ENCODE measurements at regions not wholly inside any gene's neighbourhood (a gene's known extent, or its start where the extent isn't known, plus 50 kb on each side); places are given as distances from the start of the nearest gene placed in this dataset.

DNA sequence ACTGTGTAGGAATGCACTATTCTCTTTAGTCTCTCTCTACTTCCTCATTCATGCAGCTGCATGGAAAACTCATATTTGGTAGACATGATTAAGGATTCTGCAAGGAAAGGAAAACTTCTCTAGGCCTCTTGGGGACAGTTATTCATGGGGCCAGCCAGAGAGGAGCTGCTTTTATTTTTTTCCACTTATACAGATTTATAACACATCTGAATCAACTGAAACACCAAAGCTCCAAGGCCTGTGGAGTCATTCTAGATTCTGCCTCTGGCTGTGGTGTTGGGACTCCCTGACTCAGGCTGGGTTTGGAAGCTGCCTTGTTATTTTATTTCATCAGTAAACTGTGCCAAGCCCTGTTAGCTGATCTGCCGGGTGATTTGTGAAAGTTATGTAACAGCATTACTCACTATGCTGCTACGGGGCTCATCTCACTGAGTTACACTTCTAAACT is 83.9 kb upstream of the EDEM3 start:
- no peak overlapping the region for H3K4me2 ChIP-seq

GRCh38 chr1:184836934-184837895 is 82.6 kb upstream of the EDEM3 start:
- no peak overlapping the region for H3K4me3 Mint-ChIP-seq
- Histone ChIP-seq H3K36me3 (ENCODE audit: insufficient read depth) (no peaks in the 10 kb centered on the region), H3K4me2 (no peak overlapping the region), H3K27me3 (ENCODE audit: insufficient read depth) (no peaks in the 10 kb centered on the region), H3K27ac (ENCODE audit: low read depth) (no peak overlapping the region), H2AFZ (no peak overlapping the region), H3K79me2 (replicated peaks; ENCODE audit: insufficient read depth) (no peaks in the 10 kb centered on the region), H3K4me1 (ENCODE audit: insufficient read depth) (no peaks in the 10 kb centered on the region), H3F3A (replicated peaks; ENCODE audit: low read depth) (no peaks in the 10 kb centered on the region), H3K4me3 (no peak overlapping the region), H4K20me1 (replicated peaks; ENCODE audit: insufficient read depth) (no peaks in the 10 kb centered on the region), H3K9me2 (ENCODE audit: insufficient read depth) (no peaks in the 10 kb centered on the region)
- ATAC-seq (no peak), DNase-seq (ENCODE audit: low spot score) (no peak)
- no peaks in the 10 kb centered on the region for H3K27me3 Mint-ChIP-seq (ENCODE audit: insufficient read depth, low read depth, poor library complexity)
- peaks cover 11% of the 10 kb centered on the region; the same call in 2 of the 3 replicates for H3K36me3 Mint-ChIP-seq (ENCODE audit: low read depth)
- H3K4me1 Mint-ChIP-seq: peaks cover 3% of the 10 kb centered on the region; the same call in 1 of the 3 replicates
- no peak overlapping the region for H3K27ac Mint-ChIP-seq
- peaks cover 10% of the 10 kb centered on the region for H3K9me3 Mint-ChIP-seq
- no peak for TF ChIP-seq ZNF331 (CRISPR knock-in tag; IDR thresholded peaks at IDR 0.05; ENCODE audit: low read depth)
- TF ChIP-seq, protein P1, sequence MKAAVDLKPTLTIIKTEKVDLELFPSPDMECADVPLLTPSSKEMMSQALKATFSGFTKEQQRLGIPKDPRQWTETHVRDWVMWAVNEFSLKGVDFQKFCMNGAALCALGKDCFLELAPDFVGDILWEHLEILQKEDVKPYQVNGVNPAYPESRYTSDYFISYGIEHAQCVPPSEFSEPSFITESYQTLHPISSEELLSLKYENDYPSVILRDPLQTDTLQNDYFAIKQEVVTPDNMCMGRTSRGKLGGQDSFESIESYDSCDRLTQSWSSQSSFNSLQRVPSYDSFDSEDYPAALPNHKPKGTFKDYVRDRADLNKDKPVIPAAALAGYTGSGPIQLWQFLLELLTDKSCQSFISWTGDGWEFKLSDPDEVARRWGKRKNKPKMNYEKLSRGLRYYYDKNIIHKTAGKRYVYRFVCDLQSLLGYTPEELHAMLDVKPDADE (IDR thresholded peaks at IDR 0.05): no peak
- TF ChIP-seq REST (IDR thresholded peaks at IDR 0.05; ENCODE audit: unreplicated experiment): no peak
- no peak for TF ChIP-seq POLR2AphosphoS5 (IDR thresholded peaks at IDR 0.05; ENCODE audit: low read depth)
- no peak for TF ChIP-seq NANOG (IDR thresholded peaks at IDR 0.05; ENCODE audit: borderline replicate concordance)

More for the DNA sequence above, 83.9 kb upstream of the EDEM3 start:
- no peak overlapping the region for H3K27ac Mint-ChIP-seq
- H3F3A ChIP-seq (replicated peaks; ENCODE audit: low read depth): no peaks in the 10 kb centered on the region
- H3K27me3 ChIP-seq (ENCODE audit: insufficient read depth): no peaks in the 10 kb centered on the region
- H3K27ac ChIP-seq (ENCODE audit: low read depth): no peak overlapping the region
- peaks cover 11% of the 10 kb centered on the region; the same call in 2 of the 3 replicates for H3K36me3 Mint-ChIP-seq (ENCODE audit: low read depth)
- H3K79me2 ChIP-seq (replicated peaks; ENCODE audit: insufficient read depth): no peaks in the 10 kb centered on the region
- ATAC-seq: no peak
- no peak overlapping the region for H3K4me3 Mint-ChIP-seq
- H2AFZ ChIP-seq: no peak overlapping the region
- TF ChIP-seq ZNF114 (CRISPR knock-in tag; IDR thresholded peaks at IDR 0.05) (no peak), STAT1 (IDR thresholded peaks at IDR 0.05; ENCODE audit: unreplicated experiment) (no peak), CREB1 (CRISPR knock-in tag; IDR thresholded peaks at IDR 0.05; ENCODE audit: low read depth) (no peak), CTCF (conservative IDR thresholded peaks at IDR 0.05; ENCODE audit: low read depth in 2 of 2) (no peak), NANOG (IDR thresholded peaks at IDR 0.05; ENCODE audit: borderline replicate concordance) (no peak)
- no peaks in the 10 kb centered on the region for H3K4me1 ChIP-seq (ENCODE audit: insufficient read depth)
- H3K4me3 ChIP-seq: no peak overlapping the region
- no peak for DNase-seq (ENCODE audit: low spot score)
- no peaks in the 10 kb centered on the region for H3K27me3 Mint-ChIP-seq (ENCODE audit: insufficient read depth, low read depth, poor library complexity)
- H3K9me3 Mint-ChIP-seq: peaks cover 10% of the 10 kb centered on the region
- H4K20me1 ChIP-seq (replicated peaks; ENCODE audit: insufficient read depth): 0 out of 2 replicates have a peak, but pooled peaks cover 3% of the 10 kb centered on the region
- H3K4me1 Mint-ChIP-seq: peaks cover 7% of the 10 kb centered on the region; the same call in 2 of the 3 replicates
- H3K36me3 ChIP-seq (ENCODE audit: insufficient read depth): no peaks in the 10 kb centered on the region
- H3K9me2 ChIP-seq (ENCODE audit: insufficient read depth): no peaks in the 10 kb centered on the region
